K562 (cell line): ENCODE measurements at regions not wholly inside any gene's neighbourhood (a gene's known extent, or its start where the extent isn't known, plus 50 kb on each side); places are given as distances from the start of the nearest gene placed in this dataset.

ENCODE experiments used
- ATAC-seq: fragments of 200-7000 bp; cut with Tn5 transposase; 3 replicates; pipeline ENCODE4 v1.9.1; 2020; ENCODE audit warnings: moderate library complexity
- BruUV-seq: library from RNA; stranded (reverse); fragments of 400-500 nt; replicated peaks from 2 replicates; lab custom pipeline; 2021; lab: Mats Ljungman, UMichigan
- CTCF ChIA-PET: fragments of 300-600 bp; formaldehyde crosslinking; extraction: SDS; loops from one replicate; lab custom pipeline; 2021; ENCODE audit warnings: low intra/inter-chr PET ratio; lab: Yijun Ruan, JAX
- POLR2A ChIA-PET: fragments of 300-600, 350-650 bp; sonication (Branson Sonifier 250); formaldehyde crosslinking; extraction: SDS; loops from one replicate; lab custom pipeline; 2021; ENCODE audit warnings: antibody characterized with exemption, inconsistent platforms; lab: Yijun Ruan, JAX
- DNase-seq, 4 experiments: peaks; one replicate each; pipeline versions ENCODE4 v3.0.0 to v3.0.0-alpha.2; 2011 to 2018; ENCODE audit warnings: low spot score in 3 of 4, mixed read lengths in 3 of 4; ENCODE audit errors: extremely low read depth in 1 of 4
- FAIRE-seq: peaks from 2 replicates; lab custom pipeline; 2011; peaks lifted over from hg19 to GRCh38; lab: Jason Lieb, UNC
- H2AFZ ChIP-seq: 2 replicates; pipeline ENCODE4 v1.6.0; 2011; ENCODE audit warnings: low read depth, low read length, control low read depth, inconsistent platforms
- H3K27ac ChIP-seq: fragments of 200-600 bp; 3 replicates; pipeline ENCODE4 v1.8.0; 2011; ENCODE audit warnings: low read depth, mild to moderate bottlenecking, control low read depth, inconsistent platforms, low read length, moderate library complexity, mixed read lengths; ENCODE audit errors: extremely low read depth
- H3K27me3 ChIP-seq, 2 experiments: fragments of 300-600 bp in 1 of 2; 2 replicates in 1 of 2; 3 replicates in 1 of 2; pipeline versions ENCODE4 v1.6.0 to v1.8.0; 2011; ENCODE audit warnings: inconsistent platforms in 2 of 2, low read length in 2 of 2, mild to moderate bottlenecking in 1 of 2, mixed read lengths in 1 of 2, moderate library complexity in 1 of 2; ENCODE audit not compliant: control insufficient read depth in 2 of 2, insufficient read depth in 2 of 2
- H3K36me3 ChIP-seq: fragments of 300-600 bp; 3 replicates; pipeline ENCODE4 v1.8.0; 2011; ENCODE audit warnings: mild to moderate bottlenecking, low read length, inconsistent platforms; ENCODE audit not compliant: control insufficient read depth, insufficient read depth
- H3K4me1 ChIP-seq, 2 experiments: fragments of 200-600 bp in 1 of 2; replicated peaks in 1 of 2; 2 replicates in 1 of 2; 3 replicates in 1 of 2; pipeline versions ENCODE4 v1.5.1 to v1.8.0; 2011; ENCODE audit warnings: inconsistent platforms in 2 of 2, low read length in 2 of 2, mild to moderate bottlenecking in 1 of 2, mixed read lengths in 1 of 2, moderate library complexity in 1 of 2; ENCODE audit not compliant: control insufficient read depth in 2 of 2, insufficient read depth in 2 of 2
- H3K4me2 ChIP-seq: 2 replicates; pipeline ENCODE4 v1.6.1; 2011; ENCODE audit warnings: low read length, control low read depth, inconsistent platforms, mixed read lengths; ENCODE audit not compliant: insufficient read depth
- H3K4me3 ChIP-seq: fragments of 200-600 bp; sonication (generic), shearing (Covaris generic); 2 replicates; pipeline ENCODE4 v1.5.1; 2016; ENCODE audit warnings: control low read depth, inconsistent platforms
- H3K79me2 ChIP-seq: fragments of 200-600 bp; 3 replicates; pipeline ENCODE4 v1.8.0; 2011; ENCODE audit warnings: low read length, inconsistent platforms; ENCODE audit not compliant: control insufficient read depth, insufficient read depth
- H3K9ac ChIP-seq, 2 experiments: 2 replicates each; pipeline versions ENCODE4 v1.6.0 to v1.6.1; 2011; ENCODE audit warnings: low read depth in 2 of 2, low read length in 2 of 2, control low read depth in 1 of 2, inconsistent platforms in 1 of 2, mild to moderate bottlenecking in 1 of 2, mixed read lengths in 1 of 2; ENCODE audit not compliant: insufficient read depth in 1 of 2
- H3K9me1 ChIP-seq: one replicate; pipeline ENCODE4 v1.6.0; 2011; ENCODE audit warnings: inconsistent platforms, mild to moderate bottlenecking, low read length, moderate library complexity; ENCODE audit not compliant: control insufficient read depth, insufficient read depth
- H3K9me3 ChIP-seq: replicated peaks from 2 replicates; pipeline ENCODE4 v1.5.1; 2011; ENCODE audit warnings: low read depth, low read length, inconsistent platforms; ENCODE audit not compliant: control insufficient read depth, insufficient read depth
- H4K20me1 ChIP-seq: replicated peaks from 2 replicates; pipeline ENCODE4 v1.6.1; 2011; ENCODE audit warnings: low read length, inconsistent platforms, mixed read lengths; ENCODE audit not compliant: control insufficient read depth, insufficient read depth
- CTCFL ChIP-seq: IDR thresholded peaks from 2 replicates; pipeline ENCODE4 v1.6.1; 2011; ENCODE audit warnings: borderline replicate concordance, low read depth, mild to moderate bottlenecking, moderate library complexity, low read length; ENCODE audit not compliant: insufficient read depth, poor library complexity, severe bottlenecking
- ELK3 ChIP-seq: fragments of 450-650 bp; formaldehyde crosslinking; IDR thresholded peaks from 2 replicates; pipeline ENCODE4 v1.4.0; 2020; ENCODE audit warnings: mild to moderate bottlenecking
- JUN ChIP-seq, 2 experiments: sonication (generic) in 1 of 2; formaldehyde crosslinking in 1 of 2; IDR thresholded peaks; 2 replicates each; pipeline versions ENCODE4 v1.6.1 to v1.8.0; 2012 to 2022; ENCODE audit warnings: borderline replicate concordance in 2 of 2, mild to moderate bottlenecking in 2 of 2, improper control_type of control experiment in 1 of 2, low read depth in 1 of 2, low read length in 1 of 2, missing genetic modification reagents in 1 of 2
- RREB1 ChIP-seq: fragments of 250-450 bp; sonication (Bioruptor Pico); IDR thresholded peaks from 2 replicates; pipeline ENCODE4 v1.4.0; 2020
- WGBS: fragments of 100-300 bp; shearing (Covaris generic); methylation state at CpG from one replicate; pipeline ENCODE4 v1.1.6; 2016; ENCODE audit warnings: low coverage, mixed read lengths; ENCODE audit not compliant: insufficient coverage; ENCODE audit errors: missing lambda C conversion rate; 5-methylcytosine and 5-hydroxymethylcytosine counted together
- in situ Hi-C: fragments of 300-500 bp; cut with MboI; formaldehyde crosslinking; loops from 4 replicates; pipeline ENCODE4 v1.15.0; 2018; ENCODE audit warnings: inconsistent platforms, mixed read lengths
- intact Hi-C: fragments of 100-400 bp; cut with micrococcal nuclease; formaldehyde crosslinking; loops from 2 replicates; pipeline ENCODE4 v1.14.2; 2022

- TF ChIP-seq ELK3 (CRISPR knock-in tag) (no peak), JUN (IDR thresholded peaks at IDR 0.05; ENCODE audit: borderline replicate concordance, low read depth, low read length) (peak; percentile 57; the same call in 1 of the 2 replicates), JUN (CRISPR knock-in tag; IDR thresholded peaks at IDR 0.05; ENCODE audit: borderline replicate concordance) (no peak), CTCFL (no peak)
- TF ChIP-seq, all 486 proteins: peak for 4
These were observed 561.6 kb upstream of the PSMD7 start (continued) for GRCh38 chr16:73735018-73735417.

- FAIRE-seq = no peak
- ChIA-PET CTCF (no interaction called here), POLR2A (no interaction called here)
These were observed 563.9 kb upstream of the PSMD7 start for GRCh38 chr16:73732681-73733080.

More at GRCh38 chr16:73732681-73733080, 563.9 kb upstream of the PSMD7 start:
- DNase-seq (no peak), ATAC-seq (no peak)
- Histone ChIP-seq H3K27ac (no peak overlapping the region), H3K4me1 (no peaks in the 10 kb centered on the region), H3K36me3 (no peaks in the 10 kb centered on the region), H3K79me2 (no peaks in the 10 kb centered on the region), H3K9ac (no peak overlapping the region), H4K20me1 (no peaks in the 10 kb centered on the region), H3K9me1 (no peaks in the 10 kb centered on the region), H3K4me2 (no peak overlapping the region), H3K9me3 (no peaks in the 10 kb centered on the region), H3K4me3 (no peak overlapping the region), H3K27me3 (no peaks in the 10 kb centered on the region), H2AFZ (no peak overlapping the region)
- WGBS = 0% methylated on average over 2 of the region's 2 CpGs
- in situ Hi-C loops (no loop called here), intact Hi-C loops (no loop called here)
- no peak for TF ChIP-seq RREB1 (CRISPR knock-in tag)
- BruUV-seq = no TSS peak
